GM04504 (cell line): ENCODE measurements at regions not wholly inside any gene's neighbourhood (a gene's known extent, or its start where the extent isn't known, plus 50 kb on each side); places are given as distances from the start of the nearest gene placed in this dataset.
"Not testable (repeated sequence)": the region's sequence is repeated elsewhere in the genome, so short reads cannot be mapped to it uniquely, and the experiment has no call there.

Experiments used
- DNase-seq: peaks from one replicate; pipeline ENCODE4 v3.0.0-alpha.2; 2012; ENCODE audit warnings: low read depth

- DNase-seq = no peak
Measured at GRCh38 chr6:85085875-85086274, 321.5 kb upstream of the TBX18 start.

- no peak for DNase-seq
Measured at GRCh38 chr6:85081102-85081501, 316.7 kb upstream of the TBX18 start.

- no peak for DNase-seq
Measured at GRCh38 chr6:85079761-85080160, 315.4 kb upstream of the TBX18 start.

- peak; percentile 86 for DNase-seq
Measured at GRCh38 chr6:85078058-85078457, 313.7 kb upstream of the TBX18 start.

GRCh38 chr6:85077098-85077497 is 312.7 kb upstream of the TBX18 start:
- no peak for DNase-seq

- not testable (repeated sequence) for DNase-seq
Measured at GRCh38 chr6:85071845-85072244, 307.4 kb upstream of the TBX18 start.

- no peak for DNase-seq
Measured at GRCh38 chr6:85069577-85069976, 305.2 kb upstream of the TBX18 start.

GRCh38 chr6:85068221-85068620 is 303.8 kb upstream of the TBX18 start:
- no peak for DNase-seq

GRCh38 chr6:85066266-85066665 is 301.9 kb upstream of the TBX18 start:
- DNase-seq = no peak

- DNase-seq = peak; percentile 14
Measured at GRCh38 chr6:85065831-85066230, 301.4 kb upstream of the TBX18 start.

- no peak for DNase-seq
Measured at GRCh38 chr6:85063611-85064010, 299.2 kb upstream of the TBX18 start.

- DNase-seq = no peak
Measured at GRCh38 chr6:85062884-85063283, 298.5 kb upstream of the TBX18 start.

GRCh38 chr6:85058806-85059205 is 294.4 kb upstream of the TBX18 start:
- no peak for DNase-seq

- DNase-seq = no peak
Measured at GRCh38 chr6:85050149-85050548, 285.8 kb upstream of the TBX18 start.

GRCh38 chr6:85049282-85049681 is 284.9 kb upstream of the TBX18 start:
- no peak for DNase-seq

GRCh38 chr6:85047818-85048217 is 283.4 kb upstream of the TBX18 start:
- DNase-seq = no peak

- DNase-seq = not testable (repeated sequence)
Measured at GRCh38 chr6:85045767-85046166, 281.4 kb upstream of the TBX18 start.

- no peak for DNase-seq
Measured at GRCh38 chr6:85044361-85044760, 280.0 kb upstream of the TBX18 start.

- DNase-seq = no peak
Measured at GRCh38 chr6:85041376-85041775, 277.0 kb upstream of the TBX18 start.

- no peak for DNase-seq
Measured at GRCh38 chr6:85037221-85037620, 272.8 kb upstream of the TBX18 start.

GRCh38 chr6:85035766-85036165 is 271.4 kb upstream of the TBX18 start:
- no peak for DNase-seq

GRCh38 chr6:85033547-85033946 is 269.1 kb upstream of the TBX18 start:
- DNase-seq = no peak

- no peak for DNase-seq
Measured at GRCh38 chr6:85026021-85026420, 261.6 kb upstream of the TBX18 start.

GRCh38 chr6:85023721-85024120 is 259.3 kb upstream of the TBX18 start:
- no peak for DNase-seq

- DNase-seq = no peak
Measured at GRCh38 chr6:85017352-85017751, 253.0 kb upstream of the TBX18 start.
